Fibroblast of lung (primary cell): ENCODE measurements at regions not wholly inside any gene's neighbourhood (a gene's known extent, or its start where the extent isn't known, plus 50 kb on each side); places are given as distances from the start of the nearest gene placed in this dataset.

Source experiments
- EZH2 ChIP-seq: IDR thresholded peaks from 2 replicates; pipeline ENCODE4 v1.5.1; 2012; ENCODE audit warnings: low read length, control low read depth, mild to moderate bottlenecking; ENCODE audit errors: missing control alignments
- TF ChIP-seq, protein P1 (sequence below), 2 donors: IDR thresholded peaks in 1 of 2; conservative IDR thresholded peaks in 1 of 2; 1 replicate in 1 of 2; 2 replicates in 1 of 2; pipeline ENCODE4 v1.5.1; 2011 to 2012; ENCODE audit warnings: low read length in 2 of 2, control low read depth in 1 of 2, inconsistent platforms in 1 of 2, low read depth in 1 of 2, mild to moderate bottlenecking in 1 of 2

DNA sequence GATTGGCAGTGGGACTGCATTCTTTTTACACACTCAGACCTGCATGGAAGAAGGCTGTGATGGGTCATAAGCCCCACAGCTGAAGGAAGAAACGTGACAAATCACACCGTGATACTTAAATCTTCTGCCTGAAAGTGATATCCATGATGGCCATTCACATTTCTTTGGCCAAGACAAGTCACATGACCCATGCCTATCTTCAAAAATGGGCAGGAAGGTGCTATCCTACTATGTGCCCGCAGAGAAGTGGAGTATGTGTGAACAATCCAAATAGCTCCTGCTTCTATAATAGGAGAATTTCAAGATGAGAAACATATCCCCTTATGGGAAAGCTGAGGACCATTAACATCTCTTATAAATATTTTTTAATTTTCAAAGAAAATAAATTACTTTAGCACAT lies 56.6 kb upstream of the TEAD1 start:
- TF ChIP-seq, protein P1, sequence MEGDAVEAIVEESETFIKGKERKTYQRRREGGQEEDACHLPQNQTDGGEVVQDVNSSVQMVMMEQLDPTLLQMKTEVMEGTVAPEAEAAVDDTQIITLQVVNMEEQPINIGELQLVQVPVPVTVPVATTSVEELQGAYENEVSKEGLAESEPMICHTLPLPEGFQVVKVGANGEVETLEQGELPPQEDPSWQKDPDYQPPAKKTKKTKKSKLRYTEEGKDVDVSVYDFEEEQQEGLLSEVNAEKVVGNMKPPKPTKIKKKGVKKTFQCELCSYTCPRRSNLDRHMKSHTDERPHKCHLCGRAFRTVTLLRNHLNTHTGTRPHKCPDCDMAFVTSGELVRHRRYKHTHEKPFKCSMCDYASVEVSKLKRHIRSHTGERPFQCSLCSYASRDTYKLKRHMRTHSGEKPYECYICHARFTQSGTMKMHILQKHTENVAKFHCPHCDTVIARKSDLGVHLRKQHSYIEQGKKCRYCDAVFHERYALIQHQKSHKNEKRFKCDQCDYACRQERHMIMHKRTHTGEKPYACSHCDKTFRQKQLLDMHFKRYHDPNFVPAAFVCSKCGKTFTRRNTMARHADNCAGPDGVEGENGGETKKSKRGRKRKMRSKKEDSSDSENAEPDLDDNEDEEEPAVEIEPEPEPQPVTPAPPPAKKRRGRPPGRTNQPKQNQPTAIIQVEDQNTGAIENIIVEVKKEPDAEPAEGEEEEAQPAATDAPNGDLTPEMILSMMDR (conservative IDR thresholded peaks at IDR 0.05 in 1 of 2, IDR thresholded peaks at IDR 0.05 in 1 of 2; ENCODE audit: low read depth in 1 of 2, low read length in 2 of 2): no peak
- no peak for TF ChIP-seq EZH2
